Mammary epithelial cell (primary cell): ENCODE measurements at regions not wholly inside any gene's neighbourhood (a gene's known extent, or its start where the extent isn't known, plus 50 kb on each side); places are given as distances from the start of the nearest gene placed in this dataset.

ENCODE experiments used
- CTCF ChIP-seq, 2 donors: IDR thresholded peaks in 1 of 2; conservative IDR thresholded peaks in 1 of 2; 2 replicates each; pipeline ENCODE4 v1.5.1; 2011 to 2012; ENCODE audit warnings: inconsistent platforms in 2 of 2, low read length in 2 of 2, mild to moderate bottlenecking in 2 of 2, control low read depth in 1 of 2, low read depth in 1 of 2; ENCODE audit not compliant: insufficient read depth in 1 of 2; ENCODE audit errors: extremely low read depth in 1 of 2
- EZH2 ChIP-seq: IDR thresholded peaks from 2 replicates; pipeline ENCODE4 v1.6.1; 2012; ENCODE audit warnings: low read length, inconsistent platforms, borderline replicate concordance

DNA sequence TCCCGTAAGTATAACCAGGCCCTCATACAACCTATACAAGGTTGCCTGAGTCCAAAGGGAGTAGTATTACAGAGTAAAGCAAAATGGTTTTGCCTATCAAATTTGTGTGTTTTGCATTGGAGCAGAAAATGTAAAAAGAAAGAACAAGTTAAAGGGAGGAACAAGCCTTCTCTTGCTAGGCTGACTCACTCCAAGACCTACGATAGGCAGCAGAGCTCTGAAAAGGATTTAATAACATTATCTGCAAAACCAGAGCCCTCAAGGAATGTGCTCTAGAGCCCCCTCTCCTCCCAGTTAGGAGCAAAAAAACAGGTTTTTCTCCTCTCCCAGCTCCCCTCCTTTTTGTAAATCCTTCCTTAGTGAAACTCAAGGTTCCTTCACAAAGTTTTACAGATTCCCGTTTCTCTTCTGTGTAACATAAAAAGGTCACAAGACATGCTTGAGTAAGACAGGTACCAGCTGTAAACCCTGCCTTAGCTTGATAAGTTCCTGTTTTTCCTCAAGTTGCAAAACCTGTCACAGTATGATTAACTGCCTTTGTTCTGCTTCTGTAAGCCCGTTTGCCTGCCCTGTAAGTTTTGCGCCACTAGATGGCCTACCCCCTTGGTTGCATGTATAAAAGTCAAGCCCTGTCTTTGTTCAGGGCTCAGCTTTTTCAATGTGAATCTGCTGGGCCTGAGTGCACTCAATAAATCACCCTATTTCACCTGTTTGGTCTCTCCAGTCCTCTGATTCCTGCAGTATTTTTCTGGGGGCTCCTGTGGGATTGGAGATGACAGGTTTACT lies 498.2 kb downstream of the KCNA4 start:
- TF ChIP-seq CTCF (conservative IDR thresholded peaks at IDR 0.05 in 1 of 2, IDR thresholded peaks at IDR 0.05 in 1 of 2; ENCODE audit: extremely low read depth in 1 of 2, insufficient read depth in 1 of 2, low read depth in 1 of 2, low read length in 2 of 2) (peak; percentile 28 to 47), EZH2 (no peak)
